HEK293T (cell line): ENCODE measurements at regions not wholly inside any gene's neighbourhood (a gene's known extent, or its start where the extent isn't known, plus 50 kb on each side); places are given as distances from the start of the nearest gene placed in this dataset.
"Not testable (repeated sequence)": the region's sequence is repeated elsewhere in the genome, so short reads cannot be mapped to it uniquely, and the experiment has no call there.

ENCODE experiments used
- ELF4 ChIP-seq: fragments of 450-650 bp; IDR thresholded peaks from 2 replicates; pipeline ENCODE4 v1.6.1; 2017; ENCODE audit warnings: antibody characterized with exemption
- FOXK2 ChIP-seq: fragments of 450-650 bp; IDR thresholded peaks from 2 replicates; pipeline ENCODE4 v1.6.1; 2016; ENCODE audit warnings: mild to moderate bottlenecking
- LEF1 ChIP-seq: fragments of 450-650 bp; IDR thresholded peaks from 2 replicates; pipeline ENCODE4 v1.6.1; 2017; ENCODE audit warnings: mild to moderate bottlenecking, borderline replicate concordance
- PKNOX1 ChIP-seq: fragments of 450-650 bp; IDR thresholded peaks from 2 replicates; pipeline ENCODE4 v1.6.1; 2016
- SP1 ChIP-seq: fragments of 450-650 bp; IDR thresholded peaks from 2 replicates; pipeline ENCODE4 v1.6.1; 2017
- TARDBP ChIP-seq: fragments of 450-650 bp; IDR thresholded peaks from 2 replicates; pipeline ENCODE4 v1.6.1; 2016
- ZNF384 ChIP-seq: fragments of 450-650 bp; IDR thresholded peaks from 2 replicates; pipeline ENCODE4 v1.6.1; 2016

- not testable (repeated sequence) for TF ChIP-seq FOXK2, ZNF384, ELF4, PKNOX1, SP1, TARDBP, LEF1
These were observed 1540.5 kb downstream of the MAT2B start for GRCh38 chr5:165045941-165046340.
